ENCODE measurements at regions not wholly inside any gene's neighbourhood (a gene's known extent, or its start where the extent isn't known, plus 50 kb on each side); places are given as distances from the start of the nearest gene placed in this dataset.

DNA sequence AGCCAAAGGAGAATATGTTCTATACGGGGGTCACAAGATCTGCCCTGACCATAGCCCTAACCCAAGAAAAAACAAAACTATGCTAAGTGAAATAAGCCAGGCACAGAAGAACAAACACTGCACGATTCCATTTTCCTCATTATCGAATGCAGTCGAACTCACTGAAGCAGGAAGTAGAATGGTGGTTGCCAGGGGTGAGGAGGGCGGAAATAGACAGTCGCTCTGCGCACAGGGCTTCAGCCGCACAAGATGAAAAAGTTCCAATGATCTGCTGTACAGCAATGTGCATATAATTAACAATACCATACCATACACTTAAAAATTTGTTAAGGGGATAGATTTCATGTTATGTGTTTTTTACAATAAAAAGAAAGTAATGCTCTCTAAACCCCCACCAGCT lies 257.7 kb downstream of the TXNL1 start:
- intact Hi-C loops (cut with DNase I) = no loop called here
- DNase-seq (ENCODE audit: low spot score) = no peak
- WGBS = 93% methylated on average over 8 of the region's 8 CpGs
- no peaks in the 10 kb centered on the region for H3K4me1 ChIP-seq (replicated peaks)
- no peaks in the 10 kb centered on the region for H3K36me3 ChIP-seq
- no peak for TF ChIP-seq POLR2A (IDR thresholded peaks at IDR 0.05)
- no peak for TF ChIP-seq POLR2AphosphoS5 (IDR thresholded peaks at IDR 0.05)
- TF ChIP-seq, protein P1, sequence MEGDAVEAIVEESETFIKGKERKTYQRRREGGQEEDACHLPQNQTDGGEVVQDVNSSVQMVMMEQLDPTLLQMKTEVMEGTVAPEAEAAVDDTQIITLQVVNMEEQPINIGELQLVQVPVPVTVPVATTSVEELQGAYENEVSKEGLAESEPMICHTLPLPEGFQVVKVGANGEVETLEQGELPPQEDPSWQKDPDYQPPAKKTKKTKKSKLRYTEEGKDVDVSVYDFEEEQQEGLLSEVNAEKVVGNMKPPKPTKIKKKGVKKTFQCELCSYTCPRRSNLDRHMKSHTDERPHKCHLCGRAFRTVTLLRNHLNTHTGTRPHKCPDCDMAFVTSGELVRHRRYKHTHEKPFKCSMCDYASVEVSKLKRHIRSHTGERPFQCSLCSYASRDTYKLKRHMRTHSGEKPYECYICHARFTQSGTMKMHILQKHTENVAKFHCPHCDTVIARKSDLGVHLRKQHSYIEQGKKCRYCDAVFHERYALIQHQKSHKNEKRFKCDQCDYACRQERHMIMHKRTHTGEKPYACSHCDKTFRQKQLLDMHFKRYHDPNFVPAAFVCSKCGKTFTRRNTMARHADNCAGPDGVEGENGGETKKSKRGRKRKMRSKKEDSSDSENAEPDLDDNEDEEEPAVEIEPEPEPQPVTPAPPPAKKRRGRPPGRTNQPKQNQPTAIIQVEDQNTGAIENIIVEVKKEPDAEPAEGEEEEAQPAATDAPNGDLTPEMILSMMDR (IDR thresholded peaks at IDR 0.05) = no peak
- no peak overlapping the region for H3K4me3 ChIP-seq
- H3K9me3 ChIP-seq = no peaks in the 10 kb centered on the region
- no peaks in the 10 kb centered on the region for H3K27me3 ChIP-seq (replicated peaks; ENCODE audit: insufficient read depth)
- no peak overlapping the region for H3K27ac ChIP-seq

GRCh38 chr18:56379256-56379655 lies 259.1 kb downstream of the TXNL1 start:
- 63% methylated on average over 6 of the region's 6 CpGs for WGBS
- no peaks in the 10 kb centered on the region for H3K27me3 ChIP-seq (replicated peaks; ENCODE audit: insufficient read depth)
- H3K4me3 ChIP-seq = no peak overlapping the region
- no peak overlapping the region for H3K27ac ChIP-seq
- no peaks in the 10 kb centered on the region for H3K9me3 ChIP-seq
- TF ChIP-seq POLR2A (IDR thresholded peaks at IDR 0.05) (no peak), POLR2AphosphoS5 (IDR thresholded peaks at IDR 0.05) (no peak)
- TF ChIP-seq, protein P1 (IDR thresholded peaks at IDR 0.05) = no peak
- DNase-seq (ENCODE audit: low spot score) = no peak
- H3K4me1 ChIP-seq (replicated peaks) = no peaks in the 10 kb centered on the region
- intact Hi-C loops (cut with DNase I) = no loop called here
- H3K36me3 ChIP-seq = no peaks in the 10 kb centered on the region

GRCh38 chr18:56377231-56377630 lies 261.2 kb downstream of the TXNL1 start:
- intact Hi-C loops (cut with DNase I) = no loop called here

GRCh38 chr18:56374007-56374655 lies 264.3 kb downstream of the TXNL1 start:
- Histone ChIP-seq H3K4me1 (replicated peaks) (no peaks in the 10 kb centered on the region), H3K4me3 (no peak overlapping the region), H3K27me3 (replicated peaks; ENCODE audit: insufficient read depth) (no peaks in the 10 kb centered on the region), H3K27ac (no peak overlapping the region), H3K9me3 (no peaks in the 10 kb centered on the region), H3K36me3 (no peaks in the 10 kb centered on the region)
- intact Hi-C loops (cut with DNase I) = no loop called here
- 47% methylated on average over 3 of the region's 3 CpGs for WGBS
- no peak for TF ChIP-seq POLR2A (IDR thresholded peaks at IDR 0.05)
- TF ChIP-seq POLR2AphosphoS5 (IDR thresholded peaks at IDR 0.05) = no peak
- TF ChIP-seq, protein P1 (IDR thresholded peaks at IDR 0.05) = no peak
- no peak for DNase-seq (ENCODE audit: low spot score)

More at GRCh38 chr18:56377231-56377630, 261.2 kb downstream of the TXNL1 start:
- H3K27ac ChIP-seq = no peak overlapping the region
- no peak for TF ChIP-seq POLR2A (IDR thresholded peaks at IDR 0.05)
- TF ChIP-seq POLR2AphosphoS5 (IDR thresholded peaks at IDR 0.05) = no peak
- TF ChIP-seq, protein P1 (IDR thresholded peaks at IDR 0.05) = no peak
- no peaks in the 10 kb centered on the region for H3K36me3 ChIP-seq
- H3K9me3 ChIP-seq = no peaks in the 10 kb centered on the region
- no peaks in the 10 kb centered on the region for H3K4me1 ChIP-seq (replicated peaks)
- no peaks in the 10 kb centered on the region for H3K27me3 ChIP-seq (replicated peaks; ENCODE audit: insufficient read depth)
- no peak for DNase-seq (ENCODE audit: low spot score)
- no peak overlapping the region for H3K4me3 ChIP-seq
- WGBS = 65% methylated on average over 9 of the region's 9 CpGs

DNA sequence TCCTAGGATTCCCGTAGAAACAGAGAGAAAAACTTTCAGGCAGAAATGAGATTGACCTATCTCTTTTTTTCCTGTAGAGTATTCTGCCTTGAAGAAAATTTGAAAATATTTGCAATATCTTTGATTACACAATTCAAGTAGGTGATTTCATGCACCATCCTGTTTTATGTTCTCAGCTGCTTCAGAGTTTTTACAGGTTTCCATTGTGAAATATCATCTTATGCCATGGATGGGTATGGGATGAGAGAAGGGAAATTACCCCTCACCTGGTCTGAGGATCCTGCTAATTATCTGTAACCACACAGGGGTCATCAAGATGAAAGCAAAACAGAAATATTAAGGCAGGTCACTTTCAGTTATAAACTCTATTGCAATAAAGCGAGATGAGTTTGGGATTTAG lies 264.8 kb downstream of the TXNL1 start:
- H3K4me1 ChIP-seq (replicated peaks) = no peaks in the 10 kb centered on the region
- intact Hi-C loops (cut with DNase I) = no loop called here
- 92% methylated on average over 2 of the region's 2 CpGs for WGBS
- no peak overlapping the region for H3K4me3 ChIP-seq
- no peaks in the 10 kb centered on the region for H3K9me3 ChIP-seq
- DNase-seq (ENCODE audit: low spot score) = no peak
- no peak overlapping the region for H3K27ac ChIP-seq
- H3K27me3 ChIP-seq (replicated peaks; ENCODE audit: insufficient read depth) = no peaks in the 10 kb centered on the region
- TF ChIP-seq POLR2A (IDR thresholded peaks at IDR 0.05) (no peak), POLR2AphosphoS5 (IDR thresholded peaks at IDR 0.05) (no peak)
- TF ChIP-seq, protein P1 (IDR thresholded peaks at IDR 0.05) = no peak
- H3K36me3 ChIP-seq = no peaks in the 10 kb centered on the region

All from prostate gland (tissue), 2 donors.